H1 (cell line): ENCODE measurements at regions not wholly inside any gene's neighbourhood (a gene's known extent, or its start where the extent isn't known, plus 50 kb on each side); places are given as distances from the start of the nearest gene placed in this dataset.
A peak's percentile ranks its signal among the peaks of the same experiment; 100 is the strongest.

ENCODE experiments used
- CTCF ChIA-PET: fragments of 300-600 bp; sonication (Branson Sonifier 250); formaldehyde crosslinking; loops from one replicate; lab custom pipeline; 2021; ENCODE audit not compliant: partially characterized antibody; lab: Charles Lee
- POLR2A ChIA-PET: fragments of 300-600 bp; sonication (Branson Sonifier 250); formaldehyde crosslinking; loops from one replicate; lab custom pipeline; 2021; ENCODE audit warnings: inconsistent platforms; ENCODE audit not compliant: partially characterized antibody; lab: Charles Lee
- DNase-seq, 2 experiments: peaks; one replicate each; pipeline versions ENCODE4 v3.0.0 to v3.0.0-alpha.2; 2010 to 2022; ENCODE audit warnings: low spot score in 2 of 2, low read depth in 1 of 2, mixed read lengths in 1 of 2
- FAIRE-seq: peaks from 2 replicates; lab custom pipeline; 2011; peaks lifted over from hg19 to GRCh38; lab: Jason Lieb, UNC
- H2AFZ ChIP-seq: 2 replicates; pipeline ENCODE4 v1.8.1; 2012; ENCODE audit warnings: low read length, inconsistent platforms
- H2AK5ac ChIP-seq: 2 replicates; pipeline ENCODE4 v1.6.1; 2013; ENCODE audit warnings: low read depth, low read length
- H2BK120ac ChIP-seq: replicated peaks from 2 replicates; pipeline ENCODE3; 2013; ENCODE audit warnings: low read depth, low read length, inconsistent platforms
- H2BK12ac ChIP-seq: 2 replicates; pipeline ENCODE4 v1.6.1; 2013; ENCODE audit warnings: low read depth, low read length
- H2BK15ac ChIP-seq: 2 replicates; pipeline ENCODE4 v1.6.1; 2013; ENCODE audit warnings: low read length
- H2BK20ac ChIP-seq: 2 replicates; pipeline ENCODE4 v1.6.1; 2013; ENCODE audit warnings: low read length
- H2BK5ac ChIP-seq: 2 replicates; pipeline ENCODE4 v1.6.1; 2013; ENCODE audit warnings: low read depth, low read length
- H3K14ac ChIP-seq: 2 replicates; pipeline ENCODE4 v1.6.1; 2013; ENCODE audit warnings: inconsistent platforms; ENCODE audit not compliant: insufficient read length
- H3K18ac ChIP-seq: 2 replicates; pipeline ENCODE4 v1.6.1; 2013; ENCODE audit warnings: low read length; ENCODE audit errors: extremely low read depth
- H3K23ac ChIP-seq: 2 replicates; pipeline ENCODE4 v1.6.1; 2013; ENCODE audit warnings: inconsistent platforms; ENCODE audit not compliant: insufficient read length
- H3K23me2 ChIP-seq: 2 replicates; pipeline ENCODE4 v1.6.1; 2013; ENCODE audit warnings: low read depth, low read length
- H3K27ac ChIP-seq: 2 replicates; pipeline ENCODE4 v1.6.1; 2011; ENCODE audit warnings: low read depth, low read length, inconsistent platforms
- H3K27me3 ChIP-seq, 4 experiments: replicated peaks in 1 of 4; 1 replicate in 1 of 4; 2 replicates in 3 of 4; pipeline versions ENCODE4 v1.6.1 to v1.8.1; 2011 to 2013; ENCODE audit warnings: low read length in 3 of 4, mild to moderate bottlenecking in 3 of 4, inconsistent platforms in 2 of 4, mixed read lengths in 2 of 4, moderate library complexity in 1 of 4; ENCODE audit not compliant: control insufficient read depth in 3 of 4, insufficient read depth in 3 of 4; ENCODE audit errors: extremely low read depth in 1 of 4
- H3K36me3 ChIP-seq, 4 experiments: 2 replicates each; pipeline versions ENCODE4 v1.6.1 to v1.8.1; 2011 to 2013; ENCODE audit warnings: mild to moderate bottlenecking in 4 of 4, low read length in 3 of 4, moderate library complexity in 2 of 4, control low read depth in 1 of 4, inconsistent platforms in 1 of 4; ENCODE audit not compliant: insufficient read depth in 4 of 4, control insufficient read depth in 2 of 4
- H3K4ac ChIP-seq: replicated peaks from 2 replicates; pipeline ENCODE3; 2013; ENCODE audit warnings: low read length, low read depth, mixed read lengths, inconsistent platforms; ENCODE audit not compliant: insufficient read length
- H3K4me1 ChIP-seq, 4 experiments: replicated peaks in 1 of 4; 1 replicate in 1 of 4; 2 replicates in 3 of 4; pipeline versions ENCODE4 v1.6.1 to v1.8.1; 2011 to 2013; ENCODE audit warnings: low read length in 3 of 4, inconsistent platforms in 2 of 4, mixed read lengths in 1 of 4; ENCODE audit not compliant: insufficient read depth in 4 of 4, control insufficient read depth in 3 of 4
- H3K4me2 ChIP-seq, 2 experiments: 2 replicates each; pipeline versions ENCODE4 v1.6.1 to v1.8.1; 2011 to 2013; ENCODE audit warnings: low read depth in 2 of 2, low read length in 2 of 2, control low read depth in 1 of 2, inconsistent platforms in 1 of 2, mild to moderate bottlenecking in 1 of 2; ENCODE audit not compliant: insufficient read depth in 1 of 2
- H3K4me3 ChIP-seq, 4 experiments: fragments of 200-600, 300-600 bp in 1 of 4; sonication (generic), shearing (Covaris generic), sonication (Bioruptor Twin) in 1 of 4; 2 replicates each; pipeline versions ENCODE4 v1.5.1 to v1.8.1; 2011 to 2016; ENCODE audit warnings: low read length in 4 of 4, low read depth in 3 of 4, control low read depth in 2 of 4, inconsistent platforms in 2 of 4, mild to moderate bottlenecking in 2 of 4, mixed read lengths in 1 of 4, moderate library complexity in 1 of 4; ENCODE audit not compliant: insufficient read depth in 2 of 4; ENCODE audit errors: extremely low read depth in 1 of 4
- H3K56ac ChIP-seq: replicated peaks from 2 replicates; pipeline ENCODE3; 2013; ENCODE audit warnings: low read depth, mild to moderate bottlenecking, mixed read lengths, low read length, inconsistent platforms; ENCODE audit not compliant: insufficient read length
- H3K79me1 ChIP-seq: 2 replicates; pipeline ENCODE4 v1.6.1; 2013; ENCODE audit warnings: low read depth, low read length, control low read depth
- H3K79me2 ChIP-seq, 2 experiments: 2 replicates each; pipeline versions ENCODE4 v1.6.1 to v1.8.1; 2012 to 2013; ENCODE audit warnings: low read length in 2 of 2, mild to moderate bottlenecking in 2 of 2, inconsistent platforms in 1 of 2; ENCODE audit not compliant: insufficient read depth in 2 of 2, control insufficient read depth in 1 of 2
- H3K9ac ChIP-seq, 4 experiments: replicated peaks in 1 of 4; 1 replicate in 1 of 4; 2 replicates in 3 of 4; pipeline versions ENCODE4 v1.6.1 to v1.8.1; 2011 to 2013; ENCODE audit warnings: low read depth in 3 of 4, low read length in 3 of 4, control low read depth in 2 of 4, mild to moderate bottlenecking in 2 of 4, moderate library complexity in 2 of 4, inconsistent platforms in 1 of 4; ENCODE audit errors: extremely low read depth in 1 of 4
- H3K9me3 ChIP-seq, 2 experiments: 2 replicates each; pipeline versions ENCODE4 v1.6.1 to v1.8.1; 2012 to 2013; ENCODE audit warnings: mild to moderate bottlenecking in 2 of 2, moderate library complexity in 2 of 2, control low read depth in 1 of 2, inconsistent platforms in 1 of 2, low read depth in 1 of 2, low read length in 1 of 2, mixed read lengths in 1 of 2; ENCODE audit not compliant: insufficient read depth in 2 of 2
- H4K20me1 ChIP-seq, 2 experiments: replicated peaks in 1 of 2; 2 replicates each; pipeline versions ENCODE3 to v1.8.1; 2011 to 2013; ENCODE audit warnings: inconsistent platforms in 2 of 2, low read length in 2 of 2, mild to moderate bottlenecking in 1 of 2; ENCODE audit not compliant: insufficient read depth in 2 of 2, control insufficient read depth in 1 of 2
- H4K5ac ChIP-seq: 2 replicates; pipeline ENCODE4 v1.6.1; 2013; ENCODE audit warnings: low read length, low read depth, mixed read lengths, inconsistent platforms; ENCODE audit not compliant: insufficient read length
- H4K8ac ChIP-seq: 2 replicates; pipeline ENCODE4 v1.8.0; 2013; ENCODE audit warnings: mild to moderate bottlenecking, moderate library complexity, low read length, inconsistent platforms; ENCODE audit not compliant: insufficient read depth; ENCODE audit errors: extremely low read depth
- H4K91ac ChIP-seq: replicated peaks from 2 replicates; pipeline ENCODE3; 2013; ENCODE audit warnings: low read length, mixed read lengths, inconsistent platforms; ENCODE audit not compliant: insufficient read length
- GTF2F1 ChIP-seq: IDR thresholded peaks from 2 replicates; pipeline ENCODE4 v1.6.1; 2012; ENCODE audit warnings: low read depth, low read length, improper control_type of control experiment, borderline replicate concordance
- JUND ChIP-seq: IDR thresholded peaks from 2 replicates; pipeline ENCODE4 v1.6.1; 2011; ENCODE audit warnings: mild to moderate bottlenecking, improper control_type of control experiment, low read length
- KDM4A ChIP-seq: IDR thresholded peaks from one replicate; pipeline ENCODE4 v1.7.1; 2012; ENCODE audit warnings: low read depth, mild to moderate bottlenecking, moderate library complexity, low read length, inconsistent platforms; ENCODE audit not compliant: severe bottlenecking
- RFX5 ChIP-seq: IDR thresholded peaks from 2 replicates; pipeline ENCODE4 v1.6.1; 2011; ENCODE audit warnings: low read depth, low read length, improper control_type of control experiment, borderline replicate concordance
- SP4 ChIP-seq: IDR thresholded peaks from 2 replicates; pipeline ENCODE4 v1.6.1; 2012; ENCODE audit warnings: low read length, inconsistent platforms
- SUZ12 ChIP-seq: fragments of 200-600 bp; sonication (generic); IDR thresholded peaks from 2 replicates; pipeline ENCODE4 v1.6.1; 2012; ENCODE audit warnings: mild to moderate bottlenecking, inconsistent platforms, low read length, moderate library complexity, mixed read lengths
- TCF12 ChIP-seq: IDR thresholded peaks from 2 replicates; pipeline ENCODE4 v1.6.1; 2011; ENCODE audit warnings: low read depth, mild to moderate bottlenecking, low read length
- USF2 ChIP-seq: IDR thresholded peaks from 2 replicates; pipeline ENCODE4 v1.6.1; 2011; ENCODE audit warnings: low read length, improper control_type of control experiment
- ZNF274 ChIP-seq: IDR thresholded peaks from 2 replicates; pipeline ENCODE4 v1.7.0; 2012; ENCODE audit warnings: low read length, borderline replicate concordance; ENCODE audit errors: extremely low read depth
- WGBS, 2 experiments: shearing (Covaris generic) in 1 of 2; methylation state at CpG; one replicate each; pipeline versions ENCODE4 v1.1.6 to v1.1.7; 2013 to 2015; ENCODE audit warnings: low lambda C conversion rate in 2 of 2, mixed read lengths in 2 of 2, inconsistent platforms in 1 of 2, low coverage in 1 of 2, missing lambda C conversion rate in 1 of 2; ENCODE audit not compliant: insufficient replicate concordance in 2 of 2, insufficient coverage in 1 of 2, insufficient read length in 1 of 2; ENCODE audit errors: extremely low coverage in 1 of 2, missing lambda C conversion rate in 1 of 2; 5-methylcytosine and 5-hydroxymethylcytosine counted together

GRCh38 chr17:72301887-72302286 is 181.1 kb downstream of the SOX9 start:
- Histone ChIP-seq H2BK5ac (no peak overlapping the region), H3K27me3 (no peaks in the 10 kb centered on the region), H2BK15ac (no peak overlapping the region), H3K4me1 (no peaks in the 10 kb centered on the region), H2BK120ac (no peak overlapping the region), H3K9me3 (no peaks in the 10 kb centered on the region), H4K20me1 (peaks cover 0 to 2% of the 10 kb centered on the region in 2 experiments), H2AK5ac (no peak overlapping the region), H3K9ac (no peak overlapping the region), H3K4me2 (no peak overlapping the region), H3K56ac (no peak overlapping the region), H4K8ac (no peak overlapping the region), H3K79me2 (no peaks in the 10 kb centered on the region; a peak in 1 of 4 replicates), H3K36me3 (no peaks in the 10 kb centered on the region), H2AFZ (no peak overlapping the region), H3K27ac (no peak overlapping the region), H3K4me3 (no peak overlapping the region), H3K18ac (no peak overlapping the region), H4K5ac (no peak overlapping the region), H3K23ac (no peak overlapping the region), H3K14ac (no peak overlapping the region), H4K91ac (no peak overlapping the region), H3K79me1 (peaks cover 4% of the 10 kb centered on the region; the same call in 1 of the 2 replicates), H2BK12ac (peak overlapping the region; percentile 9; the same call in 1 of the 2 replicates), H3K4ac (no peak overlapping the region), H2BK20ac (no peak overlapping the region), H3K23me2 (peaks cover 12% of the 10 kb centered on the region)
- FAIRE-seq, result no peak
- CTCF ChIA-PET, result no interaction called here
- no peak for TF ChIP-seq SUZ12
- TF ChIP-seq TCF12, result no peak
- TF ChIP-seq JUND, result no peak
- TF ChIP-seq RFX5, result no peak
- no peak for TF ChIP-seq USF2
- no peak for TF ChIP-seq KDM4A
- no peak for TF ChIP-seq SP4
- no peak for TF ChIP-seq ZNF274
- no peak for TF ChIP-seq GTF2F1
- POLR2A ChIA-PET, result no interaction called here
- no peak for DNase-seq
- WGBS, 2 experiments, result 92% methylated on average over 2 of the region's 2 CpGs; no CpG with 5 or more reads in 1 of the 2 experiments
